Stomach (tissue), 8 donors: ENCODE measurements at regions not wholly inside any gene's neighbourhood (a gene's known extent, or its start where the extent isn't known, plus 50 kb on each side); places are given as distances from the start of the nearest gene placed in this dataset.

Source experiments
- DNase-seq, 2 donors: peaks; one replicate each; pipeline versions ENCODE4 v3.0.0 to v3.0.0-alpha.2; 2013 to 2019
- H3K27ac ChIP-seq, 5 donors: fragments of 200-600 bp in 4 of 5; sonication (generic) in 4 of 5; one replicate each; pipeline ENCODE4 v1.5.1; 2013 to 2019; ENCODE audit warnings: mild to moderate bottlenecking in 1 of 5, moderate library complexity in 1 of 5
- H3K27me3 ChIP-seq, 3 donors: fragments of 200-600 bp; sonication (generic); one replicate each; pipeline ENCODE4 v1.5.1; 2017 to 2019; ENCODE audit warnings: mixed run types in 1 of 3
- H3K36me3 ChIP-seq, 4 donors: fragments of 200-600 bp; sonication (generic); 1 replicate in 3 of 4; 2 replicates in 1 of 4; pipeline ENCODE4 v1.5.1; 2016 to 2019
- H3K4me1 ChIP-seq, 4 donors: fragments of 200-600 bp; sonication (generic); one replicate each; pipeline ENCODE4 v1.5.1; 2016 to 2019
- H3K4me3 ChIP-seq, 4 donors: fragments of 200-600 bp; sonication (generic) in 3 of 4; one replicate each; pipeline ENCODE4 v1.5.1; 2016 to 2019; ENCODE audit warnings: mild to moderate bottlenecking in 1 of 4
- H3K9me3 ChIP-seq, 4 donors: fragments of 200-600 bp; sonication (generic); one replicate each; pipeline ENCODE4 v1.5.1; 2016 to 2019
- CTCF ChIP-seq, 7 experiments: fragments of 450-650 bp in 4 of 7; fragments of 200-600 bp in 3 of 7; sonication (generic) in 3 of 7; IDR thresholded peaks; one replicate each; pipeline ENCODE4 v1.5.1; 2016 to 2019; ENCODE audit warnings: antibody characterized with exemption in 7 of 7, control low read depth in 2 of 7, mild to moderate bottlenecking in 1 of 7
- EP300 ChIP-seq: sonication (generic); formaldehyde crosslinking; IDR thresholded peaks from one replicate; pipeline ENCODE4 v1.6.1; 2017; ENCODE audit warnings: antibody characterized with exemption
- POLR2A ChIP-seq, 4 donors: fragments of 450-650 bp; IDR thresholded peaks; one replicate each; pipeline ENCODE4 v1.6.1; 2016; ENCODE audit warnings: antibody characterized with exemption in 4 of 4, control low read depth in 2 of 4, mild to moderate bottlenecking in 1 of 4, moderate library complexity in 1 of 4
- POLR2AphosphoS5 ChIP-seq, 3 donors: sonication (generic); formaldehyde crosslinking; IDR thresholded peaks; one replicate each; pipeline ENCODE4 v1.6.1; 2016; ENCODE audit warnings: antibody characterized with exemption in 3 of 3
- WGBS, 5 donors: extraction: QIAGEN DNeasy Blood & Tissue Kit in 3 of 5; methylation state at CpG; one replicate each; pipeline versions ENCODE4 v1.1.5 to v1.1.7; 2013 to 2018; 5-methylcytosine and 5-hydroxymethylcytosine counted together
- intact Hi-C: fragments of 100-400 bp; cut with DNase I; formaldehyde crosslinking; loops from one replicate; pipeline ENCODE4 v1.15.1; 2023; ENCODE audit warnings: low total_unique reads
- donor health status: healthy with polysubstance abuse.
- donor health status: Bipolar disorder and iron deficiency.
- donor health status: healthy.

GRCh38 chr14:59096303-59096702, 92.2 kb upstream of the DAAM1 start:
- Histone ChIP-seq H3K27ac (peak overlapping the region in 1 of 5 donors; percentile 57), H3K9me3 (no peaks in the 10 kb centered on the region), H3K4me3 (no peak overlapping the region), H3K27me3 (no peaks in the 10 kb centered on the region), H3K4me1 (no peaks in the 10 kb centered on the region), H3K36me3 (no peaks in the 10 kb centered on the region)
- intact Hi-C loops: no loop called here
- TF ChIP-seq EP300 (no peak), POLR2AphosphoS5 (IDR thresholded peaks at IDR 0.05) (no peak), CTCF (IDR thresholded peaks at IDR 0.05) (no peak), POLR2A (IDR thresholded peaks at IDR 0.05) (no peak)
- peak in 1 of 2 donors; percentile 70 for DNase-seq
- WGBS, 5 donors: 15 to 30% (median 29%) methylated on average over 2 of the region's 2 CpGs

GRCh38 chr14:59097681-59098080, 90.8 kb upstream of the DAAM1 start:
- no peaks in the 10 kb centered on the region for H3K4me1 ChIP-seq
- TF ChIP-seq CTCF (IDR thresholded peaks at IDR 0.05): no peak
- no peak for TF ChIP-seq EP300
- no peak for TF ChIP-seq POLR2AphosphoS5 (IDR thresholded peaks at IDR 0.05)
- no peak for TF ChIP-seq POLR2A (IDR thresholded peaks at IDR 0.05)
- intact Hi-C loops: no loop called here
- no peaks in the 10 kb centered on the region for H3K27me3 ChIP-seq
- DNase-seq: no peak
- H3K27ac ChIP-seq: no peak overlapping the region
- H3K9me3 ChIP-seq: no peaks in the 10 kb centered on the region
- no peak overlapping the region for H3K4me3 ChIP-seq
- no peaks in the 10 kb centered on the region for H3K36me3 ChIP-seq
- 74 to 90% (median 85%) methylated on average over 4 of the region's 4 CpGs for WGBS, 5 donors

DNA sequence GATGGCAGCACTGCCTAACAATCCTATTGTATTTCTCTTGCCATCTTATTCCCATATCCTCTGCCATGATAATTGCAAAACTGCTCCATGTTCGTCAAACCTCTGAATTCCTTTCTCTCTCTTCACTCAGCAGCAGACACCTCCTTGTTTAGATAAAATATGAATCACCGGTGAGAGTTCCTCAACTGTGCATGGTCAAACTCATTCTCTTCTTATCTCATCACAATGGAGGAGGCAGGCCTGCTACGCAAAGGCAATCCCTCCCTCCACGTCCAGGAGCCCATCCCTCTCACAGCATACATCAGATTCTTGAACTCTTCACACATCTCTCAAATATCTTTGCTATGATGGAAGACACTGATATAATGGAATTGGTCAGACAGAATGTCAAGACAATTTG, 90.1 kb upstream of the DAAM1 start:
- 67 to 79% (median 74%) methylated on average over 4 of the region's 4 CpGs for WGBS, 5 donors

DNA sequence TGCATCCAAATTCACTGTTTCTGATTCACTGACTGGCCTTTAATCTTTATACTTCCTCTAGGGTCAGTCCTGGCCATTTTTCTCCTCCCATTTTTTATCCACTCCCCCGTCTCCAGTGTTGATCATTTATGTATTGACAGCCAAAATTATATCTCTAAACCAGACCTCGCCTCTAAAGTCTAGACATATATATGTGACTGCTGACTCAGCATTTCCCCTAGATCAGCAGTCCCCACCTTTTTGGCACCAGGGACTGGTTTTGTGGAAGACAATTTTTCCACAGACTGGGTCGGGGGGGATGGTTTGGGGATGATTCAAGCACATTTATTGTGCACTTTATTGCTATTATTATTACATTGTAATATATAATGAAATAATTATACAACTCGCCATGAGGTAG, 88.3 kb upstream of the DAAM1 start:
- Histone ChIP-seq H3K36me3 (no peaks in the 10 kb centered on the region), H3K9me3 (no peaks in the 10 kb centered on the region), H3K27ac (no peak overlapping the region), H3K4me1 (no peaks in the 10 kb centered on the region), H3K27me3 (no peaks in the 10 kb centered on the region), H3K4me3 (no peak overlapping the region)
- TF ChIP-seq EP300 (no peak), POLR2AphosphoS5 (IDR thresholded peaks at IDR 0.05) (no peak), POLR2A (IDR thresholded peaks at IDR 0.05) (no peak), CTCF (IDR thresholded peaks at IDR 0.05) (no peak)
- intact Hi-C loops: no loop called here
- WGBS, 5 donors: 64 to 88% (median 82%) methylated on average over 4 of the region's 4 CpGs
- DNase-seq: no peak

More for the DNA sequence above, 90.1 kb upstream of the DAAM1 start:
- no peaks in the 10 kb centered on the region for H3K36me3 ChIP-seq
- intact Hi-C loops: no loop called here
- H3K4me1 ChIP-seq: no peaks in the 10 kb centered on the region
- H3K27me3 ChIP-seq: no peaks in the 10 kb centered on the region
- no peak overlapping the region for H3K4me3 ChIP-seq
- H3K27ac ChIP-seq: no peak overlapping the region
- no peaks in the 10 kb centered on the region for H3K9me3 ChIP-seq
- TF ChIP-seq CTCF (IDR thresholded peaks at IDR 0.05) (no peak), POLR2A (IDR thresholded peaks at IDR 0.05) (no peak), POLR2AphosphoS5 (IDR thresholded peaks at IDR 0.05) (no peak), EP300 (no peak)
- DNase-seq: no peak

GRCh38 chr14:59101476-59101875, 87.0 kb upstream of the DAAM1 start:
- Histone ChIP-seq H3K4me3 (no peak overlapping the region), H3K27me3 (no peaks in the 10 kb centered on the region), H3K4me1 (no peaks in the 10 kb centered on the region), H3K36me3 (no peaks in the 10 kb centered on the region), H3K27ac (no peak overlapping the region), H3K9me3 (no peaks in the 10 kb centered on the region)
- no peak for TF ChIP-seq CTCF (IDR thresholded peaks at IDR 0.05)
- no peak for TF ChIP-seq POLR2A (IDR thresholded peaks at IDR 0.05)
- no peak for TF ChIP-seq EP300
- intact Hi-C loops: no loop called here
- DNase-seq: no peak
